Adrenal gland (tissue), 9 donors: ENCODE measurements at regions not wholly inside any gene's neighbourhood (a gene's known extent, or its start where the extent isn't known, plus 50 kb on each side); places are given as distances from the start of the nearest gene placed in this dataset.
"Not testable (repeated sequence)": the region's sequence is repeated elsewhere in the genome, so short reads cannot be mapped to it uniquely, and the experiment has no call there.

Experiments
- DNase-seq, 7 donors: peaks; one replicate each; pipeline ENCODE4 v3.0.0-alpha.2; 2019 to 2020
- H3K27ac ChIP-seq, 5 donors: fragments of 200-600 bp; sonication (generic) in 4 of 5; 1 replicate in 3 of 5; 2 replicates in 2 of 5; pipeline versions ENCODE4 v1.5.1 to v1.8.0; 2016 to 2020; ENCODE audit warnings: mild to moderate bottlenecking in 1 of 5
- H3K27me3 ChIP-seq: fragments of 200-600 bp; 2 replicates; pipeline ENCODE4 v1.8.0; 2021
- H3K36me3 ChIP-seq, 2 donors: fragments of 200-600 bp; replicated peaks in 1 of 2; 1 replicate in 1 of 2; 2 replicates in 1 of 2; pipeline versions ENCODE4 v1.5.1 to v1.8.0; 2018 to 2022
- H3K4me1 ChIP-seq, 2 donors: fragments of 200-600 bp; replicated peaks in 1 of 2; 1 replicate in 1 of 2; 2 replicates in 1 of 2; pipeline versions ENCODE4 v1.5.1 to v1.8.0; 2018 to 2021
- H3K4me3 ChIP-seq, 4 donors: fragments of 200-600 bp; sonication (generic) in 3 of 4; one replicate each; pipeline ENCODE4 v1.5.1; 2016 to 2018
- H3K9me3 ChIP-seq, 3 donors: fragments of 200-600 bp; sonication (generic) in 1 of 3; replicated peaks in 1 of 3; 1 replicate in 2 of 3; 2 replicates in 1 of 3; pipeline versions ENCODE4 v1.5.1 to v1.8.0; 2016 to 2021
- POLR2A ChIP-seq, 2 donors: fragments of 450-650 bp; IDR thresholded peaks; one replicate each; pipeline ENCODE4 v1.6.1; 2017; ENCODE audit warnings: antibody characterized with exemption in 2 of 2, mild to moderate bottlenecking in 2 of 2, moderate library complexity in 1 of 2
- WGBS, 4 donors: extraction: QIAGEN DNeasy Blood & Tissue Kit in 2 of 4; methylation state at CpG; one replicate each; pipeline versions ENCODE4 v1.1.5 to v1.1.7; 2013 to 2017; 5-methylcytosine and 5-hydroxymethylcytosine counted together
- intact Hi-C, 2 donors: fragments of 100-400 bp; cut with DNase I; formaldehyde crosslinking; loops; one replicate each; pipeline versions ENCODE4 v1.14.1 to v1.15.0; 2022 to 2023
- TF ChIP-seq, protein P1 (sequence below), 6 experiments: fragments of 450-650 bp in 4 of 6; fragments of 200-600 bp in 2 of 6; sonication (generic) in 1 of 6; IDR thresholded peaks; 1 replicate in 5 of 6; 2 replicates in 1 of 6; pipeline versions ENCODE4 v1.5.1 to v1.8.0; 2016 to 2021; ENCODE audit warnings: antibody characterized with exemption in 6 of 6, mild to moderate bottlenecking in 2 of 6, moderate library complexity in 1 of 6
- donor health status: healthy with polysubstance abuse.
- donor health status: Bipolar disorder and iron deficiency.
- donor health status: DM: yes; HTN: yes; CAD: no.
- donor health status: DM: no; HTN: no; CAD: no.
- donor health status: DM: no; HTN: no; CAD: no.

DNA sequence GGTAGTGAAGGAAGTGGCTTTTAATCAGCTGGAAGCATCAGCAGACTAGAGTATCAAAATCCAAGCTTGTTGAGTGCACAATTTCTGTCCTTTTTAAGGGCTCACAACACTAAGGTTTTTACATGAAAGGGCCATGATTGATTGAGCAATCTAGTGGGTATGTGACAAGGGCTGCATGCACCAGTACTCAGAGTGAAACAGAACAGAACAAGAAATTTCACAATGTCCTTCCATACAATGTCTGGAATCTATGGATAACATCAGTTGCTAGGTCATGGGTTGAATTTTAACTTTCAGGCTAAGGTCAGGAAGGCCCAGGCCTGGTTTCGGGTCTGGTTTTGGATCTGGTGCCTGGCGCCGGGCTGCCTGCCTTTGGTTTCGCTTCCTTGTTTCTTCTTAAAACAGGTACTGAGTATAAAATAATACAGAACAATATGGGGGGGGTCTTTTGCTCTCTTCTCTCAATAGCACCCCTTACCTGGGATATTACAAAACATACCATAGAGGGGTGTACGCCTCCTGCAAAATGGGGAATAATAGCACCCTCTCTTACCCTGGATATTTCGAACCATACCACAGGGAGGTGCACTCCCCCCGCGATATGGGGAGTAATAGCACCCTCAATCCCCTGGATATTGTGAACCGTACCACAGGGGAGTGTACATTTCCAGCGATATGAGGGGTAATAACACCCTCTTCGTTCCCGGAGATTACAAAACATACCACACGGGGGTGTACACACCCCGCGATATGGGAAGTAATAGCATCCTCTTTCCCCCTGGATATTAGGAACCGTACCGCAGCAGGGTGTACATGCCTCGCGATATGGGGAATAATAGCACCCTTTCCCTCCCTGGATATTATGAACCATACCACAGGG lies 59.4 kb upstream of the CEACAM21 start:
- WGBS, 4 donors = 45 to 53% (median 47%) methylated on average over 18 to 19 of the region's 19 CpGs
- H3K4me1 ChIP-seq, DNase-seq, H3K9me3 ChIP-seq, H3K4me3 ChIP-seq, H3K36me3 ChIP-seq, intact Hi-C loops: not testable (repeated sequence)
- peak overlapping the region in 1 of 5 donors; percentile 16 for H3K27ac ChIP-seq
- TF ChIP-seq, protein P1, sequence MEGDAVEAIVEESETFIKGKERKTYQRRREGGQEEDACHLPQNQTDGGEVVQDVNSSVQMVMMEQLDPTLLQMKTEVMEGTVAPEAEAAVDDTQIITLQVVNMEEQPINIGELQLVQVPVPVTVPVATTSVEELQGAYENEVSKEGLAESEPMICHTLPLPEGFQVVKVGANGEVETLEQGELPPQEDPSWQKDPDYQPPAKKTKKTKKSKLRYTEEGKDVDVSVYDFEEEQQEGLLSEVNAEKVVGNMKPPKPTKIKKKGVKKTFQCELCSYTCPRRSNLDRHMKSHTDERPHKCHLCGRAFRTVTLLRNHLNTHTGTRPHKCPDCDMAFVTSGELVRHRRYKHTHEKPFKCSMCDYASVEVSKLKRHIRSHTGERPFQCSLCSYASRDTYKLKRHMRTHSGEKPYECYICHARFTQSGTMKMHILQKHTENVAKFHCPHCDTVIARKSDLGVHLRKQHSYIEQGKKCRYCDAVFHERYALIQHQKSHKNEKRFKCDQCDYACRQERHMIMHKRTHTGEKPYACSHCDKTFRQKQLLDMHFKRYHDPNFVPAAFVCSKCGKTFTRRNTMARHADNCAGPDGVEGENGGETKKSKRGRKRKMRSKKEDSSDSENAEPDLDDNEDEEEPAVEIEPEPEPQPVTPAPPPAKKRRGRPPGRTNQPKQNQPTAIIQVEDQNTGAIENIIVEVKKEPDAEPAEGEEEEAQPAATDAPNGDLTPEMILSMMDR (IDR thresholded peaks at IDR 0.05) = peak in 2 of 6 experiments; percentile 18 to 19
- peaks cover 58% of the 10 kb centered on the region for H3K27me3 ChIP-seq

- Histone ChIP-seq H3K27ac (no peak overlapping the region), H3K9me3 (no peaks in the 10 kb centered on the region), H3K27me3 (peaks cover 58% of the 10 kb centered on the region), H3K4me1 (no peaks in the 10 kb centered on the region), H3K4me3 (no peak overlapping the region), H3K36me3 (no peaks in the 10 kb centered on the region)
- DNase-seq = no peak
- intact Hi-C loops = no loop called here
- TF ChIP-seq, protein P1 (IDR thresholded peaks at IDR 0.05) = no peak
- no peak for TF ChIP-seq POLR2A (IDR thresholded peaks at IDR 0.05)
- 62 to 66% (median 64%) methylated on average over 3 of the region's 3 CpGs for WGBS, 4 donors
Measured at GRCh38 chr19:41518141-41518540, 57.8 kb upstream of the CEACAM21 start.

DNA sequence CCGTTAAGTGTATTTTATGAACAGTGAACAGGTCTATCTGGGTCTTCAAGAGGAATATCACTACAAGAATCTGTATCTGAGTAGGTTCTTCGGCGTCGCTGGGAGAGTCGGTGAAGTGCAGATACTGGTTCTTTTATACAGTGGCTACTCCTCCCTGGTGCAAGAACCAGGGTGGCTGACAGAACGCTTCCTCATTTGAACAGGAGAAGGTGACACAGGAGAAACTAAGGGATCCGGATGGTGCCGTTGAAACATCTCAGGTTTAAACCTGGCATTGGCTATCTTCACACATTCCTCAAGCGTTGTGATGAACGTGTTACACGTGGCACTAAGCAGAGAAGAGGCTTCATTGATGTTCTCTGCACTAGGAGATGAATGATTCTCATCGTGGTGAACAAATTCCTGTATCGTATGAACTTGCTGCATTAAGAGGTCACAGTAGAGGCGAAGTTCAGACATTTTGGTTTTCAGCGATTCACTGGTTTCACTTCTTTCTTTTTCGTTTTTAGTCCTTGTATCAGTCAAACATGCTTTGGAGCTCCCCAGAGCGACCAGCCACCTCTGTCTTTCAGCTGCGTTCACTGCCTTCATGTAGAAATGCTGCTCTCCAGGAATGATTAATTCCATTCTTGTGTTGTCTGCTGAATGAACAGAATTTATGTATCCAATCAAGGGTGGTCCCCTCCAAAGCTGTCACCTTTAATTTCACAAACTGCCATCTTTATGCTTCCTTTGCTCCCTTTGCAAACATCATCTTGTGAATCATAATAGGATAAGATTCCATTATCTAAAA lies 54.6 kb upstream of the CEACAM21 start:
- Histone ChIP-seq H3K27ac (peak overlapping the region in 4 of 5 donors; percentile 17 to 86 (median 62)), H3K27me3 (peaks cover 62% of the 10 kb centered on the region), H3K4me3 (peak overlapping the region in 1 of 4 donors; percentile 51)
- H3K36me3 ChIP-seq, DNase-seq, intact Hi-C loops, H3K9me3 ChIP-seq, H3K4me1 ChIP-seq: not testable (repeated sequence)
- WGBS, 4 donors = 39 to 46% (median 43%) methylated on average over 18 of the region's 18 CpGs

DNA sequence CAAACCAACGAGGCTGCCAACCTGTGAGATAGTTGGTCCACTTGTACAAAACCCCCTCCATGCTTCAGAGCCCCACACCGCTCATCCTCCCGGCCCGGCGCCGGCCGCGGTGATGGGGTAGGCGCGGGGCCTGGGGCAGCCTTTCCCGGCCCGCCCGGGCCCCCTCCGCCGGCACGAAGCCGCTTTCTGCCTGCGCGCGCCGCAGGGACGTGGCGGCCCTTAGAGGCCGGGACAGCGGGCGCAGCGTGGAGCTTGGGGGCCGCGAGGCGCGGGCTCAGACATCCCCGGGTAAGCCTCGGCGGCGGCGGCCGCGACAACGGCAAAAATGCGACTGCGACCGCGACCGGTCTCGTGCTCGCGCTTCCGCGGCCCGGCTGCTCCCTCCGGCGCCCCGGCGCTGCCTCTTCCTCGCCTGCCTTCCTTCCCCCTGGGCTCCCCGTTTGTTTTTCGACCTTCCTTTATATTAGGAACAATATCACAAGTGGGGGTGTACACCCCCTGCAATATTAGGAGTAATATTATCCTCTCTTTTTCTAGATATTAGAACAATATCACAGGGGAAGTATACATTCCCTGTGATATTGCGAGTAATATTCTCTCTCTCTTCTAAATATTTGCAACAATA lies 53.9 kb upstream of the CEACAM21 start:
- intact Hi-C loops = no loop called here
- Histone ChIP-seq H3K9me3 (no peaks in the 10 kb centered on the region), H3K4me3 (peak overlapping the region in 1 of 4 donors; percentile 51), H3K4me1 (no peaks in the 10 kb centered on the region), H3K36me3 (no peaks in the 10 kb centered on the region), H3K27ac (peak overlapping the region in 4 of 5 donors; percentile 17 to 86 (median 62)), H3K27me3 (peaks cover 58% of the 10 kb centered on the region)
- DNase-seq = peak in 1 of 7 donors; percentile 28
- no peak for TF ChIP-seq POLR2A (IDR thresholded peaks at IDR 0.05)
- TF ChIP-seq, protein P1 (IDR thresholded peaks at IDR 0.05) = no peak
- WGBS, 4 donors = 3 to 11% (median 3%) methylated on average over 20 to 58 of the region's 58 CpGs
